ENCODE measurements at regions not wholly inside any gene's neighbourhood (a gene's known extent, or its start where the extent isn't known, plus 50 kb on each side); places are given as distances from the start of the nearest gene placed in this dataset.

DNA sequence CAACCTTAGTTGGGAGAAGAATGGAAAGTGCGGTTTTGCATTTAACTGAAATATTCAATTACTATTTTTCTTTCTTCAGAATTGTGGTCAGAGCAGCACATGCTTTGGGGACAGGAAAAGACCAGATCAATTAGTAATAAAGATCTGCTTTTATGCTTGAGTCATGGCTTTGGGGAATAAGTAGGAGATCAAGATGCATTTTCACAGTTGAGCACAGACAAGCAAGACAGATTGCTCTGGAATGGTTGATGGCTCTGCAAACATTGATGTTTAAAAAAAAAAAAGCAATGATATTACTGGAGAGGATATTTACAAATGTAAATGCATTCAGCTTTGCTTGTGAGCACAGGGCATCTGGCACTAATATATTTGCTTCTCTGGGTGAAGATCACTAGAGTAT is 224.4 kb upstream of the SASH1 start:
- no peak overlapping the region for H3K27ac ChIP-seq
- no peaks in the 10 kb centered on the region for H3K36me3 ChIP-seq
- H3K4me1 ChIP-seq (replicated peaks), result no peaks in the 10 kb centered on the region
- DNase-seq (ENCODE audit: low read depth in 1 of 2, low spot score in 2 of 2), result no peak
- no peak overlapping the region for H3K4me3 ChIP-seq
- no peaks in the 10 kb centered on the region for H3K27me3 ChIP-seq (replicated peaks)
- H3K9me3 ChIP-seq (replicated peaks), result no peaks in the 10 kb centered on the region

DNA sequence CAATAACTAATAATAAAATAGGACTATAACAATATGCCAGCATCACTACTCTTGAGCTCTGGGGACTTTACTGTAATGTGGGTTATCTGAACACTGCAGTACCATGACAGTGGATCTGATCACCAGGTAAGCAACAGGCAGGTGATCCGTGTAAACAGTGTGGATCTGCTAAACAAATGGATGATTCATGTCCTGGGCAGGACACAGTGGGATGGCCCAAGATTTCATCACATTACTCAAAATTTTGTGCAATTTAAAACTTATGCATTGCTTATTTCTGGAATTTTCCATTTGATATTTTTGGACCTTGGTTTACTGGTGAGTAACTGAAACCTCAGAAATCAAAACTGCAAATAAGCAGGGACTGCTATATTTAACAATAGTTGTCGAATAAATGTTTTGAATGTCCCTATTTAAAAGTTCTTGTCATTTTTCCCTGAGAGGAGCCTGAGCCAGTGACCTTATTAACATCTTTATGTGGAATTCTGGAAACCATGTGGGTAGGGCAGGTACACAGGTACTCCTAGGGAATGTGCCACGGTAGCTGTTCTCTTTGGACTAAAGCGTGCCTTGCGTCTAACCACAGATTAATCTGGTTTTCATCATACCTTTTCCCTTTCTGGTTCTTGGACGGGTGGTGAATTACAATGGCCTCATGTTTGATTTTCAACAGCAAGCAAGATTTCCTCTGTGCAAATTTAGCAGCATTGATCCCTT is 214.5 kb upstream of the SASH1 start:
- Histone ChIP-seq H3K36me3 (no peaks in the 10 kb centered on the region), H3K27me3 (replicated peaks) (no peaks in the 10 kb centered on the region)
- DNase-seq (ENCODE audit: low read depth in 1 of 2, low spot score in 2 of 2), result no peak

DNA sequence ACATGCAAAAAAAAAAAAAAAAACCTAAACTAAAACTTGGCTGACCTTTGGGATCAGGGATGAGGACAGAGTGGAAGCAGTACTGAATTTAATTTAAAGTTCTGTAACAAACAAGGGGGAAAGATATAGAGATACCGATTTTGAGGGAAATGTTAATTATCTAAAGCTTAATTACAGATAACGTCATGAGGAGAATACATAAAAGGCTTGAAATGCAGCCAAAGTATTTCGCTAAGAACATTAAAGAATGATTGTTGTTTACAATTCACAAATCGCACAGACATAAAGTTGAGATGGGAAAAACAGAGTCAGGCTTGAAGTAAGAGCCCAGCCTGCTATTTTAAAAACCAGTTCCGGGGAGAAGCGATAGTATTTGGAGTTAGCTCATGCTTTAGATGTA is 208.0 kb upstream of the SASH1 start:
- Histone ChIP-seq H3K36me3 (no peaks in the 10 kb centered on the region), H3K27me3 (replicated peaks) (no peaks in the 10 kb centered on the region), H3K9me3 (replicated peaks) (no peaks in the 10 kb centered on the region), H3K4me3 (no peak overlapping the region), H3K4me1 (replicated peaks) (peaks cover 9% of the 10 kb centered on the region), H3K27ac (no peak overlapping the region)
- DNase-seq (ENCODE audit: low read depth in 1 of 2, low spot score in 2 of 2), result no peak

More for the DNA sequence above, 214.5 kb upstream of the SASH1 start:
- Histone ChIP-seq H3K9me3 (replicated peaks) (no peaks in the 10 kb centered on the region), H3K4me1 (replicated peaks) (peaks cover 6% of the 10 kb centered on the region; the same call in 1 of the 2 replicates), H3K27ac (no peak overlapping the region), H3K4me3 (no peak overlapping the region)

DNA sequence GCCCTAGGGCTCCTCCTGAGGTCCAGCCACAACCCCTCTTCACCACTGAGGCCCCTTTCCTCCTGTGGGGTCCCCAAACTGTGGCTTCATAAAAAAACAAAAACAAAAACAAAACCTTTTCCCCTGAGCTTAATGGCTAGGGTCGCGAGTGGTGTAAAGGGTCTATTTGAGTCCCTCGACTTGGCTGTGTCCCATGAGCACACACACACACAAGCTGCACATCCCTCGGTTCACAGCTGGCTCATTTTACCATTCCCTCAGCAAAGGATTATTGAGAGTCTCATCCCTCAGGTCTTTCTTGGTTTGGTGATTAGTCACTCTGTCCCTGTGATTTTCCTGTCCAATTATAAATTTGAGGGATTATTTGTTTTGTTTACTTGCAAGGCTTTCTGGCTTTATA is 206.1 kb upstream of the SASH1 start:
- Histone ChIP-seq H3K4me1 (replicated peaks) (peaks cover 20% of the 10 kb centered on the region), H3K27ac (no peak overlapping the region), H3K36me3 (no peaks in the 10 kb centered on the region), H3K9me3 (replicated peaks) (no peaks in the 10 kb centered on the region), H3K27me3 (replicated peaks) (no peaks in the 10 kb centered on the region), H3K4me3 (no peak overlapping the region)
- no peak for DNase-seq (ENCODE audit: low read depth in 1 of 2, low spot score in 2 of 2)

DNA sequence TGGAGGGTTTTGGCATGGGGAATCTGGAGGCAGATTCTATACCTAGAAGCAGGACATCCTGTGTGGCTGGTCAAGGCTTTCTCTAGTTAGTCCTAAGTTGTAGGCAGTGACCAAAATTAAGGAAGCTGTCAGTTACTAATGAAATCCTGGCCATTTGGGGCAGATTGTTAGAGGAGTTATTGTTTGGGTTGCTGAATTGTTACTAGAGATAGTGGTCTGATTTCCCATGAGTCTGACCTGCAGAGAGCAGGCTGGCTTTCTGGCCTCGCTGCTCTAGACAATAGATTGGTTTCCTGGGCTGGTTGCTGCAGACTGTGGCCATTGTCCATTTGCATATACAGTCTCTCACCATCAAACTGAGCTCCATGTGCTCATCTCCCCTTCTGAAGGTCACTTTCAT is 205.0 kb upstream of the SASH1 start:
- no peak for DNase-seq (ENCODE audit: low read depth in 1 of 2, low spot score in 2 of 2)
- Histone ChIP-seq H3K9me3 (replicated peaks) (no peaks in the 10 kb centered on the region), H3K27ac (no peak overlapping the region), H3K36me3 (no peaks in the 10 kb centered on the region), H3K4me1 (replicated peaks) (peaks cover 23% of the 10 kb centered on the region), H3K4me3 (no peak overlapping the region), H3K27me3 (replicated peaks) (no peaks in the 10 kb centered on the region)

DNA sequence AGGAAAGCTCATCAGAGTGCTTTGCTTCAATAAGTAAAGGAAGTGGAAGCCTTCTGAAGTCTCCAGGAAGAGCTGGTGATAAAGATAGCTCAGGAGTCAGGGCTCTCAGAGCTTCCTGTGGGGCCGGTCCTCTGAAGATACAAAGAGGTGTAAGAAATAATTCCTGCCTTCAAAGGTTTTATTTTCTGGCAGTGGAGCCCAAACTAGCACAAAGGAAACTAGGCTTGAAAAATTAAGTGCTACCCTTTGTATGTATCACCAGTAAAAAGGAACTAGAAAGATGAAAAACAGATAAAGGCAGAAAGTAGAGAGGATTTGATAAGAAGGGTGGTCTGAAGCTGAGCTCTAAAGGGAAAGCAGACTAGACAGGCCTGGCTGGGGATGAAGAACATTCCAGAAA is 204.1 kb upstream of the SASH1 start:
- Histone ChIP-seq H3K36me3 (no peaks in the 10 kb centered on the region), H3K9me3 (replicated peaks) (no peaks in the 10 kb centered on the region), H3K27ac (no peak overlapping the region), H3K27me3 (replicated peaks) (no peaks in the 10 kb centered on the region), H3K4me1 (replicated peaks) (peaks cover 19% of the 10 kb centered on the region), H3K4me3 (no peak overlapping the region)
- DNase-seq (ENCODE audit: low read depth in 1 of 2, low spot score in 2 of 2), result no peak

DNA sequence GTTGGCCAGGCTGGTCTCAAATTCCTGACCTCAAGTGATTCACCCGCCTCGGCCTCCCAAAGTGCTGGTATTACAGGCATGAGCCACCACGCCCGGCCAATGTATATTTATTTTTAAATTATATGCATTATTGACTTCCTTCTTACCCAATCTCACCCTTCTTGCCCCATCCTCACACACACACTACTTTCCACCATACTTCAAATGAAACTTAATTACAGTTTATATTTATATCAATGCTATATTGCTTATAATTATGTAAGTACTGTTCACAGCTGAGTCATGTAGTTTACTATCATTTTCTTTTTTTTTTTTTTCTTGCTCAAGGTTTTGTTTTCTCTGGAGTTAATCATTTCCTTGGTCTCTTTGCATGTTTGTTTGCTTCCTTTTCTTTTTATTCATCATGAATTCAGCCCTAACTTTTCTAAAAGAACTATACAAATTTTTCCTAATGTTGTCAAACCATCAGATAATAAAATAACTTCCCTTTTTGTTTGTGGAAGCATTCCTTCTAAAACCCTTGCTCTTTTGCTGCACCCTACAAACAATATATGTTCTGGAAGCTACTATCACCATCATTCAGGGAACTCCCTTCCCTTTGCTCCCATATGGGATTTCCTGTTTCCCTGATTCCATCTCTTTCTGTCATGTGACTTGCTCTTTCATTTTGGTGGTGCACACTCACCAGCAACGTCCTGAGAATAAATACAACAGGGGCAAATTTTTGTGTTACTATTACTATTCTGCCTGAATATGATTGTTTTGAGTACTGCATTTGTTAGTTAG is 201.7 kb upstream of the SASH1 start:
- H3K9me3 ChIP-seq (replicated peaks), result no peaks in the 10 kb centered on the region
- peaks cover 19% of the 10 kb centered on the region for H3K4me1 ChIP-seq (replicated peaks)
- H3K27ac ChIP-seq, result peak overlapping the region; percentile 84
- H3K36me3 ChIP-seq, result no peaks in the 10 kb centered on the region; the same call in 1 of the 2 replicates
- peak; percentile 75 to 77 for DNase-seq (ENCODE audit: low read depth in 1 of 2, low spot score in 2 of 2)
- no peaks in the 10 kb centered on the region for H3K27me3 ChIP-seq (replicated peaks)
- no peak overlapping the region for H3K4me3 ChIP-seq

DNA sequence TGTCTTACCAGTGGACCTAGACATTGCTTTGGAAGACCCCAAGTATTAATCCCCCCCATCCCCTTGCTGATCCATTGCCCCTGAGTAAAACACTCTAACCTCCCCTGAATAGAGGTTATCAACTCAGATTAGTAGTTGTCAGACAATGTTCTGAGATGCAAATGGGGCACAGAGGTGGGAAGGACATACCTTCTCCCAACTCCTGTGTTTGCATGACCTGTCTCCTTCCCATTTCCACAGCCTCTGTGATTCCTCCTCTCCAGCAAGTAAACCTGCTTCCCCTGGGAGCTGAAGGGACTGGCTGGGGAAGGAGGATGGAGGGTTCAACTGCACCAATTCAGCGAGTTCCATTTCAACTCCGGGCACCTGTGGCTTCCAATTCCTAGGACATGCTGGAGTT is 199.8 kb upstream of the SASH1 start:
- H3K4me1 ChIP-seq (replicated peaks), result peaks cover 24% of the 10 kb centered on the region
- no peak for DNase-seq (ENCODE audit: low read depth in 1 of 2, low spot score in 2 of 2)
- no peaks in the 10 kb centered on the region for H3K27me3 ChIP-seq (replicated peaks)
- no peak overlapping the region for H3K27ac ChIP-seq
- H3K9me3 ChIP-seq (replicated peaks), result no peaks in the 10 kb centered on the region
- H3K4me3 ChIP-seq, result no peak overlapping the region
- no peaks in the 10 kb centered on the region; the same call in 1 of the 2 replicates for H3K36me3 ChIP-seq

DNA sequence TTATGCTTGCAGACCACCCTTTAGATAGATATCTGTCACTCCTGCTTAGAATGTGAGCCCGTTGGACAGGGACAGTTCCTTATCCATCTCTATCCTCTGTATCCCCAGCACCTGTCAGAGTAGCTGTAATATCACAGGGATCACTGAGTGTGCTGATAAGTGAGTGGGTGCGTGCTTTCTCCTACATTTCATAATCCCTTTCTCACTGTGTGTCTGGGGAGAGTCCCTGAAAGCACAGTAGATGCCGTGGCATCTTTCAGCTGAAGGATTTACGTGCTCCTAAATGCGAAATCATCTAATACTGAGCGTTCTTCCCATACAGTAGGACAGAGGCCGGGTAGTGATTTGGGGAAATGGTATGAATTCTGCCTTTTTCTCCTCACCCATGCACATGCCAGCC is 198.9 kb upstream of the SASH1 start:
- Histone ChIP-seq H3K36me3 (no peaks in the 10 kb centered on the region; the same call in 1 of the 2 replicates), H3K4me3 (no peak overlapping the region), H3K27me3 (replicated peaks) (no peaks in the 10 kb centered on the region), H3K9me3 (replicated peaks) (no peaks in the 10 kb centered on the region), H3K27ac (no peak overlapping the region), H3K4me1 (replicated peaks) (peaks cover 24% of the 10 kb centered on the region)
- DNase-seq (ENCODE audit: low read depth in 1 of 2, low spot score in 2 of 2), result no peak

DNA sequence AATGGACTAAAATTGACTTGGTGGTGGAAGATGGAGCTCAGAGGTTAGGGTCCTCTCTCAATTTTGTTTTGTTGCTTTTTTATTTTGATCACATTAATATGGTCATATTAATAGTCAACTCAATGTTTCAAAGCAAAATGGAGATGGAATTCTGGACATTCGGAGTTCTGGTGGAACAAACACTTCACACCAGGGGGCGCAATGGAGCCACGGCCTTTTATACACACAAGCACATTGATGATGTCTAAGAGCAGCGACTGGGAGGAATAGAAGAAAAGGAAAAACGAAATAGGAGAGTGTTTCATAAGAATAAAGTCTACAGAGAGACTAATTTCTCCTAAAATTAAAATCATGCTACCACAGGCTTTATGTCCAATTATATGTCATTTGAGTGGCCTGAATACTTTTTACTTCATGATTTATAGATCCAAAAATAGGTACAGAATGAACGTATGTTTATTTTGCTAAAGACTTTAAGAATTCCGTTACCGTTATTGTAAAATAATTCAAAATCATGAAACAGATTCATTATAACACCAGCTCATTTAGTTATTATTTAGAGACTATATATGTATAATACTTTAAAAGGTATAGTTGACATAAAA is 197.6 kb upstream of the SASH1 start:
- Histone ChIP-seq H3K36me3 (no peaks in the 10 kb centered on the region; the same call in 1 of the 2 replicates), H3K4me1 (replicated peaks) (peaks cover 24% of the 10 kb centered on the region), H3K4me3 (no peak overlapping the region), H3K9me3 (replicated peaks) (no peaks in the 10 kb centered on the region), H3K27me3 (replicated peaks) (no peaks in the 10 kb centered on the region), H3K27ac (no peak overlapping the region)
- DNase-seq (ENCODE audit: low read depth in 1 of 2, low spot score in 2 of 2), result peak; percentile 24 to 72

DNA sequence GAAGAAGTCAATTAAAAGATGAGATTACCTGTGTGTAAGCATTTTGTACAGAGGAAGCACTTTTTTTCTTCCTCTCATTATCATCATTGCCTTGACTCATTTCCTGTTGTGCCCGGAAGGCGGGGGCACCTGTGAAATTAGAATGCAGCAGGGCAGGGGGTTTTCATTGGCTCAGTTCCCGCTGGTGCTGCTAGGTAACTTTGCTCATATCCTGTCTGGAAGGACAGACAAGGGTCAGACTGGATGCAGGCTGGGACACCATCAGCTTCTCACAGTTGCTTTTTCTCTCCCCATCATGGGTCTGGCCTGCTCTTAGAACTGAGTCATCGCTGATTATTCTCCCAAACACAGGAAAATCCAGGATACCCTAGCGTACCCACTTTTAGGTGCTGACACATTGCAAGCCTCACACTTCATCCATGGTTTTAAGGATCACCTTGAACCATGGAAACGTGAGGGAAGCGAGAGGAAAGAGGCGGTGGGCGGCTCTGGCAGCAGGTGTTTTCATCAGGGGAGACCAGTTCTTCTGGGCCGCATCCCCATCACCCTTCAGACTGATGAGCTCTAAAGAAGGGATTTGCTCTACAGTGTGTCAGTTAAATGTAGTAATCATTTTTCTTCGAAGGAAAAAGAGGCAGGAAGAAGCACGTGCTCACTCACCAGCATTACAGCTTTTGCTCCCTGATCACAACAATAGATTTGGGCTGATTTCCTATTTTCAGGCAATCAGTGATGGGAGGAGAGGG is 195.7 kb upstream of the SASH1 start:
- H3K4me3 ChIP-seq, result no peak overlapping the region
- no peak overlapping the region for H3K27ac ChIP-seq
- no peaks in the 10 kb centered on the region for H3K9me3 ChIP-seq (replicated peaks)
- H3K4me1 ChIP-seq (replicated peaks), result peaks cover 6% of the 10 kb centered on the region
- no peak for DNase-seq (ENCODE audit: low read depth in 1 of 2, low spot score in 2 of 2)
- no peaks in the 10 kb centered on the region for H3K27me3 ChIP-seq (replicated peaks)
- no peaks in the 10 kb centered on the region; the same call in 1 of the 2 replicates for H3K36me3 ChIP-seq

DNA sequence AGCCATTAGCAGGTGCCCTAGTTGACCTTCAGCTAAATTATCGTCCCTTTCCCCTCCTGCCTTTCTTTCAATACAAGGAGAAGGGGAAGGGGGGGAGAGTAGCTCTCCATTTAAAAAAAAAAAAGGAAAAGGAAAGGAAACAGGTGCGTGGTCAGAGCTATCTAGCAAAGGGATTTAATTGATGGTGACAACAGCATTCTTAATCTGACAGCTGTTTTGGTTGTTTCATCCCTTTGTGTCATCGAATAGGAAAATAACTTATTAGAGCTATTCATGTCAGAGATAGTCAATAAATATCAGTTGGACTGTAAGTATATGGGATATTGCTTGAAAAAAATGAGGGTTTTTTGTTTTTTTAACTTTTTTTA is 195.2 kb upstream of the SASH1 start:
- Histone ChIP-seq H3K9me3 (replicated peaks) (no peaks in the 10 kb centered on the region), H3K27me3 (replicated peaks) (no peaks in the 10 kb centered on the region), H3K27ac (no peak overlapping the region), H3K4me1 (replicated peaks) (peaks cover 5% of the 10 kb centered on the region), H3K36me3 (no peaks in the 10 kb centered on the region; the same call in 1 of the 2 replicates), H3K4me3 (no peak overlapping the region)
- no peak for DNase-seq (ENCODE audit: low read depth in 1 of 2, low spot score in 2 of 2)

DNA sequence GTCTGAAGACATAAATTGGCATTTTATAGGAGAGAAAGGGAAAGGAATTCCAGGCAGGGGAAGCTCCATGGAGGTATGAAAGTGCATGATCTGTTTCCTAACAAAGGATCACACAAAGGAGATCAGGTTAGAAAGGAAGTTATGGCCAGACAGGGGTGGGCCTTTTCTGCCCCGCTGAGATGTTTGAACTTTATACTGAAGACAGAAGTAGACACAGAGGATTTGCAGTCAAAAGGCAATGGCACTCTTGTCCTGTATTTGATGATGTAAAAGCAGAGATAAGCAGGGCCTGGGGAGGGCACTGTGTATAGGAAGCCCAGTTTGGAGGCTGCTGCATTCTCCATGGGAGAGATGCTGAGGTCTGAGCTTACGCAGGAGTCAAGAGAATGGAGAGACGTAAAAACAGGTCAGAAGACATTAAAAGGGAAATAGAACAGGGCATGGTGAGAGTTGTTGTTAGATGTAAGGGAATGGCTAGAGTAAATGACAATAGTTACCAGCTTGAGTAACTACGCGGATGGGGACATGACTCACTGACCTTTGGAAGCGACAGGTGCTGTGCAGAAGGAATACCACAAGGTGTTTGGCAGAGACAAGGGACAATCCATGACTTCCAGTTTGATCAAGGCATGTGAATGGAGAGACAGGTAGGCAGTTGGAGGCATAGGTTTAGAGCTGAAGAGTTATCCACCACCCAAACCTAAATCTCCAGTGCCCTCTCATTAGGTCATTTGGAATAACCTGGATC is 190.6 kb upstream of the SASH1 start:
- H3K9me3 ChIP-seq (replicated peaks), result no peaks in the 10 kb centered on the region
- no peaks in the 10 kb centered on the region for H3K36me3 ChIP-seq
- no peak overlapping the region for H3K27ac ChIP-seq
- no peak for DNase-seq (ENCODE audit: low read depth in 1 of 2, low spot score in 2 of 2)
- H3K27me3 ChIP-seq (replicated peaks), result no peaks in the 10 kb centered on the region
- no peak overlapping the region for H3K4me3 ChIP-seq
- no peaks in the 10 kb centered on the region for H3K4me1 ChIP-seq (replicated peaks)
